GM18520 (cell line): ENCODE measurements at regions not wholly inside any gene's neighbourhood (a gene's known extent, or its start where the extent isn't known, plus 50 kb on each side); places are given as distances from the start of the nearest gene placed in this dataset.
A peak's percentile ranks its signal among the peaks of the same experiment; 100 is the strongest.
"Not testable (repeated sequence)": the region's sequence is repeated elsewhere in the genome, so short reads cannot be mapped to it uniquely, and the experiment has no call there.

Experiments
- ATAC-seq: cut with Tn5 transposase; IDR thresholded peaks from one replicate; pipeline ENCODE4 v1.9.1; 2021; ENCODE audit not compliant: unreplicated experiment

DNA sequence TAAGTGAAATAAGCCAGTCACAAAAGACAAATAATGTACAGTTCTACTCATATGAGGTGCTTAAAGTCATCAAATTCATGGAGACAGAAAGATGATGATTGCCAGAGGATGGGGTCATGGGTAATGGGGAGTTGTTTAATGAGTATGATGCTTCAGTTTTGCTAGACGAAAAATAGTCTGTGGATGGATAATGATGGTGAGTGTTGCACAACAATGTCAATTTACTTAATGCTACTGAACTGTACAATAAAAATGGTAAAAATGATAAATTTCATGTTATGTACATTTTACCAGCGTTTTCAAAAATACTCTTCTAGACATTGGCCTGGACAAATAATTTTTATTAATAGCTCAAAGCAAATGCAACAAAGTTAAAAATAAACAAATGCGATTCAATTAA is 118.5 kb upstream of the KYNU start:
- no peak for ATAC-seq

- no peak for ATAC-seq
Measured at GRCh38 chr2:142757111-142757510, 120.4 kb upstream of the KYNU start.

DNA sequence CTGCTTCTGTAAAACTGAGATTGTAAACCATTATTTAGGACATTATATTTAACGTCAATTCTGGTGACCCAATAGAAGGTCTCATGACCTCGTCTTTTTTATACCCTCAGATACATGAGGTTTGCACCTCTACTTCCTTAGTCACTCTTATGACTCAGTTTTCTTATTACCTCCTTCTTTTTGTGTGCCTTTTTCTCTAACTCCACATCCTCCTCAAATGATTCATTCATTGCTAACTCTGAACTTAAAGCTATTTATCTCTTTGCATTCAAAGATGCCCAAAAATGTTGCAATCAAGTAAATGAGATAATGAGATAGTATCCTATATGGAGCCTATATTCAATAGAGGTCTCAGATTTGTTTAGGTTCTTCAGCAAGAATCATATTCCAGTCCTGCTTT is 121.0 kb upstream of the KYNU start:
- no peak for ATAC-seq

DNA sequence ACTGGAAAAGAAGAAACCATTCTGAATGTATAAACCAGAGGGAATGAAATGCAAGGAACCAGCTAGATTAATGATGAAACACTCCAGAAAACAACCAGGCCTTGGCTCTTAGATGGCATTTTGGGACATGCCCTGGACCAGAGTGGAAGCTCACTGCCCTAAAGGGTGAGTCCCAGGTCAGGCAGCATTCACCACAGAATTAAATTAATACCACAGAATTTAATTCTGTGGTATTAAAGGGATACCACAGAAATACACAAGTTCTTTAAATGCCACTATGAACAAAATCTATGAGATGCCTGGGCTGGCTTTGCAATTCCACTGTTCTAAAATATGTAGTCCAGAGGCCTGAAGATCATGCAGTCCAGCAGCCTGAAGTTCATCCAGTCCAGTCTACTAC is 122.3 kb upstream of the KYNU start:
- no peak for ATAC-seq

- no peak for ATAC-seq
Measured at GRCh38 chr2:142754182-142754581, 123.3 kb upstream of the KYNU start.

DNA sequence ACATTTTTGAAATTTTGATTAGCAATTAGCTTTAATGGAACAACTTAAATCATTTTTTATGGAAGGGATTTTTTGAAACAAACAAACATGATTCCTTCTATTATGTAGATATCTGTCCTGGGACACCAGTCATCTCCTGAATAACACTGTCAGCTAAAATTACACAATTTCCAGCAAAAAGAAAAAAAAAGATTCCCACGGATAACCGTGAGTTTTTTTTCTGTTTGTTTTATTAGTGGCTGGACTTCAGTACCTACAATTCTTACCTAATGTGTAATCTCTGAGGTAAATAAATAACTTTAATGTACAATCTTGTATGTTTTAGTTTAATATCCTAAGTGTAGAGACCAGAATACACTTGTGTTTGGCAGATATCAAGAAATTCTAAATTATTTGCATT is 126.6 kb upstream of the KYNU start:
- ATAC-seq = no peak

GRCh38 chr2:142748559-142749099 is 128.8 kb upstream of the KYNU start:
- ATAC-seq = no peak

DNA sequence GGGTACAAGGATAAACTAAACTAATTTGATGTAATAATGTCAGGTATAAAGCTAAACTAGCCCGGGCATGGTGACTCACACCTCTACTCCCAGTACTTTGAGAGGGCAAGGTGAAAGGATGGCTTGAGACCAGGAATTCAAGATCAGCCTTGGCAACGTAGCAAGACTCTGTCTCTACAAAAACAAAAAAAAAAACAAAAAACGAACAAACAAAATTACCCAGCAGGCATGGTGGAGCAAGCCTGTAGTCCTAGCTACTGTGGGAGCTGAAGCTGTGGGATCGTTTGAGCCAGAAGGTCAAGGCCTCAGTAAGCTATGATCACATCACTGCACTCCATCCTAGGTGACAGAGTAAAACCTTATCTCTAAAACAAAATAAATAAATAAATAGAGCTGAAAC is 131.8 kb upstream of the KYNU start:
- no peak for ATAC-seq

GRCh38 chr2:142742371-142743214 is 134.9 kb upstream of the KYNU start:
- ATAC-seq = no peak

DNA sequence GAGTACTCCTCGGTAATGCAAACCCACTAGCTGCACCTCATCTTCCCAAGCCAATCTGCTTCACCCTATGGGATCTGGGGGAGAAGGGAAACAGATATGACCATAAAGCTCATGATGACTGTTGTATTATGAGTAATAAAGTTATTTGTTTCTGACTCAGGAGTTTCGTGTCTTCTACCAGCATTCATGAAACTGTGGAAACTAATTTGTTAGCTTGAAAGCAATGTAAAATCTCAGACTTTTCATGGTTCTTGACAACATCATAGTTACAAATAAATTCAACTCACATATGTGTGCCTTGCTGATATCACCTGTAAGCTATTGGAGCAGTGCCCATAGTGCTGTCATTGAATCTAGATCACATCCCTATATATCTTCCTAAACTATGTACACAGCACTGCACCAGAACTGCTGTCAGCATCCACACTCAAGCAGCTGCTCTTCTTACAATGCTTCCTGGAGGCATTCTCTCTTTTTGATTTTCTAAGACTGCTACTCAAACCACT is 135.6 kb upstream of the KYNU start:
- peak; percentile 82 for ATAC-seq

GRCh38 chr2:142734770-142735169 is 142.7 kb upstream of the KYNU start:
- ATAC-seq = no peak

DNA sequence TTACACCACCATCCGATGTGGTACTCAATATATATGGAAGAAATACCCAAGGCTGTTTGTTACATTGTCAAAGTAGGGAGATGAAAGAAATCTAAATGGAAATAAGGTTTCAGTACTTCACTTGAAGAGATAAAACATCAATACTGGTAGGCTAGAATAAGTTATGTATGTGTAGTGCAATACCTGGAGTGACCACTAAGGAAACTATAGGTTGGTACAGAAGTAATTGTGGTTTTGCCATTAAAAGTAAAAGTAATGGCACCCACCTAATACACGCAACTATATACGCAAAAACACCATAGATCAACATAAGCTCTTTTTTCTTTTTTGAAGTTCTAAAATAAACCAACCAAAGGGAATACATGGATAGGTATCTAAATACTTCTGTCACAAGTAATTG is 143.2 kb upstream of the KYNU start:
- ATAC-seq = no peak

DNA sequence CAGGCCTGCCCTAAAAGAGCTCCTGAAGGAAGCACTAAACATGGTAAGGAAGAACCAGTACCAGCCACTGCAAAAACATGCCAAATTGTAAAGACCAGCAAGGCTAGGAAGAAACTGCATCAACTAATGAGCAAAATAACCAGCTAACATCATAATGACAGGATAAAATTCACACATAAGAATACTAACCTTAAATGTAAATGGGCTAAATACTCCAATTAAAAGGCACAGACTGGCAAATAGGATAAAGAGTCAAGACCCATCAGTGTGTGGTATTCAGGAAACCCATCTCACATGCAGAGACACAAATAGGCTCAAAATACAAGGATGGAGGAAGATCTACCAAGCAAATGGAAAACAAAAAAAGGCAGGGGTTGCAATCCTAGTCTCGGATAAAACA is 147.7 kb upstream of the KYNU start:
- not testable (repeated sequence) for ATAC-seq

DNA sequence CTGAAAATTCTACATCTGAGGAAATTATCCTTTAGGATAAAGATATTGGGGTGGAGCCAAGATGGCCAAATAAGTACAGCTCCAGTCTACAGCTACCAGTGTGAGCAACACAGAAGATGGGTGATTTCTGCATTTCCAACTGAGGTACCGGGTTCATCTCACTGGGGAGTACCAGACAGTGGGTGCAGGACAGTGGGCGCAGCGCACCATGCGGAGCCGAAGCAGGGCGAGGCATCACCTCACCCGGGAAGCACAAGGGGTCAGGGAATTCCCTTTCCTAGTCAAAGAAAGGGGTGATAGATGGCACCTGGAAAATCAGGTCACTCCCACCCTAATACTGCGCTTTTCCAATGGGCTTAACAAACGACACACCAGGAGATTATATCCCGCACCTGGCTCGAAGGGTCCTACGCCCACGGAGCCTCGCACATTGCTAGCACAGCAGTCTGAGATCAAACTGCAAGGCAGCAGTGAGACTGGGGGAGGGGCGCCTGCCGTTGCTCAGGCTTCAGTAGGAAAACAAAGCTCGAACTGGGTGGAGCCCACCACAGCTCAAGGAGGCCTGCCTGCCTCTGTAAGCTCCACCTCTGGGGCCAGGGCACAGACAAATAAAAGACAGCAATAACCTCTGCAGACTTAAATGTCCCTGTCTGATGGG is 149.5 kb upstream of the KYNU start:
- not testable (repeated sequence) for ATAC-seq

DNA sequence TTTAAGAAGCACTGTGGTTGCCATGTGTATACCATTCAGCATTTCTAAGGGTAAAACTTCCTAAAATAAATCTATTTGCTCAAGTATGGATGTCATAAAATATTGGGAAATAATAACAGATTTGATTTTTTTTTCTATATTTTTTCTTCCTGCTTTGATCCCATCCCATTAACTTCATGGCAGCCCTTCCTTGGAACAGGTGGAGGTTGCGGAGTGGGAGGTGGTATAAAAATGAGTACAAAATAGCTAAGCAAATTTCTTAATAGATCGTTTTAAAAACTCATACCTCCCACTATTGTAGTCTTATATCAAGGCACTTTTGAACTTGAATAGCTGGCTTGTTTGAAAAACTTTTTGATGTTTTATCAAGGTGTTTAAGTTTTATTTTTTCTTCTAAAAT is 152.1 kb upstream of the KYNU start:
- no peak for ATAC-seq

DNA sequence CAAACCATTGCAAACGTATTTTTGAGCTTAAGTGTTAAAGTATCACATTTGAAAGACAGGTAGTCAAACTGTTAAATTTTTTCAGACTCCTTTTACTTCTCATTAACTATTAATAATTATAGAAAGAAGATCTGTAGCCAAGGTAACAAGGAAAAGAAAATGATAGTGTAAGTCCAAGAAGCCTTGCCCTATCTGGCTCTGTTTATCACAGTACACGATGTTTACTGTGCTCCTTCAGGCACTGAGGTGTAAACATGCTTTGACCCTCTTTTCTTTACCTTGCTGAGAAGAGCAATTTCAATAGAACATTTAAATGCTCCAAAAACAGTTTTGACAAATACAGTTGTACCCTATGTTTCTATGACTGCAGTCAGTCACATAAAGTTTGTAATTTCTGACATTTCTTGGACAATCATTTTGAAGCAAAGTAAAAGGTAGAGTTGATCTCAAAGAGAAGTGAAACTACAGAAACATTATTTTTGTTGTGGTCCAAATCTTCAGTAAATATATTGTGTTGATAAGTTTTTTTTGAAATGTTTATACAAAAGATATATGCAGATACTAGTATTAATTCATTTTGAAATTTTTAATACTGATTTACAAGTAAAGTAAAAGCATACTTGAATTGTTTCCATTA is 152.6 kb upstream of the KYNU start:
- ATAC-seq = peak; percentile 42

- no peak for ATAC-seq
Measured at GRCh38 chr2:142724186-142724585, 153.3 kb upstream of the KYNU start.

DNA sequence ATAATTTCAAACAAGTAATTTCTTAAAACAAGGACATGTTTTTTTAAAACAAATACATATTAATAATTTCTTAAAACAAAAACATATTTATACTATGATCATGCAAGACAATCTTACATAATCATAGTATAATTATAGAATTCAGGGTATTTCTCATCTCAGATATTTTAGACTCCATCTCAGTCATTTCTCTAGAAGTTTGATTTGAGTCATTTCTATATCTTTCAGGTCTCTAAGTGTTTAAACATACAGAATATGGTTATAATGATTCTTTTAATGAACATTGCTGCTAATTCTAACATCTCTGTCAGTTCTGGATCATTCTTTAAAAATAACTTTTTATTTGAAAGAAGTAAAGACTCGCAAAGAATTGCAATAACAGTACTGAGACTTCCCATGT is 154.2 kb upstream of the KYNU start:
- ATAC-seq = peak; percentile 34

- ATAC-seq = no peak
Measured at GRCh38 chr2:142722569-142722968, 154.9 kb upstream of the KYNU start.

DNA sequence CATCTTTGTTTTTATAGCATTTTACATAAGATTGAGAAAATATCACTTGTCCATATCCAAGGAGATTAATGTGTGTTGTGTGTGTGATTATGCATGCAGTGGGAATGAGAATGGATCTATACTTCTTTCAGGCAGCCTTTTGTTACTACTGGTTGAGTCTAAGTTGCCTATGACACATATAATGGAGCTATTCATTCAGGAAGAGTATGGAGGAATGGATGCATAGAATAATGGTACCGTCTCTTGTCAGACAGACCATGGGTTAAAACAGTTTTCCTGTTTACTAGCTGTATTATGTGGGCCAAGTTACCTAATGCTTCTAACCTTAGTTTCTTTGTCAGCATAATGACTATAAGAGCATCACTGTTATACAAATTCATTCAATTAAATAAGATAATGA is 155.4 kb upstream of the KYNU start:
- no peak for ATAC-seq

GRCh38 chr2:142721015-142721414 is 156.4 kb upstream of the KYNU start:
- no peak for ATAC-seq
